Tibial artery (tissue), 4 donors: ENCODE measurements at regions not wholly inside any gene's neighbourhood (a gene's known extent, or its start where the extent isn't known, plus 50 kb on each side); places are given as distances from the start of the nearest gene placed in this dataset.

Source experiments
- DNase-seq, 2 donors: peaks; one replicate each; pipeline ENCODE4 v3.0.0-alpha.2; 2019
- H3K27ac ChIP-seq, 2 donors: fragments of 200-600 bp; sonication (generic) in 1 of 2; 1 replicate in 1 of 2; 2 replicates in 1 of 2; pipeline ENCODE4 v1.5.1; 2018 to 2019; ENCODE audit warnings: mild to moderate bottlenecking in 1 of 2
- H3K27me3 ChIP-seq, 2 donors: fragments of 200-600 bp; sonication (generic) in 1 of 2; one replicate each; pipeline versions ENCODE4 v1.5.1 to v1.6.0; 2016 to 2019
- H3K36me3 ChIP-seq, 3 donors: fragments of 200-600 bp; sonication (generic) in 2 of 3; one replicate each; pipeline ENCODE4 v1.5.1; 2016 to 2019; ENCODE audit warnings: mild to moderate bottlenecking in 2 of 3
- H3K4me1 ChIP-seq, 4 donors: fragments of 200-600 bp; sonication (generic) in 2 of 4; 1 replicate in 3 of 4; 2 replicates in 1 of 4; pipeline ENCODE4 v1.5.1; 2016 to 2019
- H3K4me3 ChIP-seq, 2 donors: fragments of 200-600 bp; sonication (generic) in 1 of 2; 1 replicate in 1 of 2; 2 replicates in 1 of 2; pipeline ENCODE4 v1.5.1; 2018 to 2019; ENCODE audit warnings: mild to moderate bottlenecking in 2 of 2
- H3K9me3 ChIP-seq, 3 donors: fragments of 200-600 bp; sonication (generic) in 1 of 3; one replicate each; pipeline ENCODE4 v1.5.1; 2016 to 2019
- CTCF ChIP-seq, 2 experiments: fragments of 200-600 bp in 1 of 2; fragments of 450-650 bp in 1 of 2; IDR thresholded peaks; one replicate each; pipeline ENCODE4 v1.5.1; 2017 to 2019; ENCODE audit warnings: antibody characterized with exemption in 2 of 2, mild to moderate bottlenecking in 1 of 2, moderate library complexity in 1 of 2
- intact Hi-C: fragments of 100-400 bp; cut with DNase I; formaldehyde crosslinking; loops from one replicate; pipeline ENCODE4 v1.15.0; 2023; ENCODE audit warnings: low total_unique reads

- Histone ChIP-seq H3K4me1 (no peaks in the 10 kb centered on the region), H3K27ac (no peak overlapping the region), H3K4me3 (no peak overlapping the region), H3K9me3 (no peaks in the 10 kb centered on the region), H3K36me3 (no peaks in the 10 kb centered on the region), H3K27me3 (no peaks in the 10 kb centered on the region)
- intact Hi-C loops: no loop called here
- no peak for TF ChIP-seq CTCF (IDR thresholded peaks at IDR 0.05)
- no peak for DNase-seq
Observed at GRCh38 chr9:75213765-75214164, 125.5 kb downstream of the OSTF1 start.

GRCh38 chr9:75226403-75227139 lies 138.3 kb downstream of the OSTF1 start:
- intact Hi-C loops: no loop called here
- no peak overlapping the region for H3K4me3 ChIP-seq

GRCh38 chr9:75228893-75229292 lies 140.6 kb downstream of the OSTF1 start:
- TF ChIP-seq CTCF (IDR thresholded peaks at IDR 0.05): no peak
- H3K4me1 ChIP-seq: peaks cover 0 to 49% (median 19%) of the 10 kb centered on the region in 4 donors
- no peak overlapping the region for H3K4me3 ChIP-seq
- no peaks in the 10 kb centered on the region for H3K36me3 ChIP-seq
- intact Hi-C loops: no loop called here
- peak overlapping the region; percentile 76 to 80 for H3K27ac ChIP-seq
- no peak for DNase-seq
- H3K9me3 ChIP-seq: peaks cover 0 to 13% (median 0%) of the 10 kb centered on the region in 3 donors
- H3K27me3 ChIP-seq: no peaks in the 10 kb centered on the region

More at GRCh38 chr9:75226403-75227139, 138.3 kb downstream of the OSTF1 start:
- no peaks in the 10 kb centered on the region for H3K27me3 ChIP-seq
- no peak overlapping the region for H3K27ac ChIP-seq
- TF ChIP-seq CTCF (IDR thresholded peaks at IDR 0.05): no peak
- H3K36me3 ChIP-seq: no peaks in the 10 kb centered on the region
- H3K9me3 ChIP-seq: peaks cover 2 to 16% (median 4%) of the 10 kb centered on the region in 3 donors
- no peak for DNase-seq
- H3K4me1 ChIP-seq: peaks cover 0 to 38% (median 19%) of the 10 kb centered on the region in 4 donors

- DNase-seq: peak; percentile 72 to 94
- H3K36me3 ChIP-seq: no peaks in the 10 kb centered on the region
- peaks cover 0 to 49% (median 19%) of the 10 kb centered on the region in 4 donors for H3K4me1 ChIP-seq
- H3K9me3 ChIP-seq: peaks cover 0 to 12% (median 0%) of the 10 kb centered on the region in 3 donors
- H3K27me3 ChIP-seq: no peaks in the 10 kb centered on the region
- H3K4me3 ChIP-seq: no peak overlapping the region
- intact Hi-C loops: no loop called here
- TF ChIP-seq CTCF (IDR thresholded peaks at IDR 0.05): no peak
- peak overlapping the region; percentile 80 to 82 for H3K27ac ChIP-seq
Observed at GRCh38 chr9:75229605-75230332, 141.5 kb downstream of the OSTF1 start.

- Histone ChIP-seq H3K4me3 (no peak overlapping the region), H3K27me3 (no peaks in the 10 kb centered on the region), H3K27ac (peak overlapping the region; percentile 80 to 82), H3K36me3 (no peaks in the 10 kb centered on the region), H3K9me3 (peaks cover 0 to 5% (median 0%) of the 10 kb centered on the region in 3 donors), H3K4me1 (peaks cover 0 to 49% (median 19%) of the 10 kb centered on the region in 4 donors)
- no peak for DNase-seq
- intact Hi-C loops: no loop called here
- no peak for TF ChIP-seq CTCF (IDR thresholded peaks at IDR 0.05)
Observed at GRCh38 chr9:75230469-75230868, 142.2 kb downstream of the OSTF1 start.
